ENCODE measurements at regions not wholly inside any gene's neighbourhood (a gene's known extent, or its start where the extent isn't known, plus 50 kb on each side); places are given as distances from the start of the nearest gene placed in this dataset.

GRCh38 chr4:15213302-15213970 is 211.2 kb downstream of the CPEB2 start:
- no peaks in the 10 kb centered on the region for H3K9me3 ChIP-seq (ENCODE audit: control insufficient read depth in 5 of 5, low read length in 5 of 5)
- peaks cover 0 to 7% (median 0%) of the 10 kb centered on the region in 5 donors for H3K4me1 ChIP-seq (ENCODE audit: control insufficient read depth in 5 of 5, insufficient read depth in 5 of 5, low read length in 5 of 5)
- H3K27me3 ChIP-seq (ENCODE audit: control insufficient read depth in 5 of 5, insufficient read depth in 4 of 5, low read length in 5 of 5) = no peaks in the 10 kb centered on the region
- H3K9ac ChIP-seq (ENCODE audit: low read length in 5 of 5) = no peak overlapping the region
- H3K36me3 ChIP-seq (ENCODE audit: control insufficient read depth in 5 of 5, insufficient read depth in 5 of 5, low read length in 5 of 5) = no peaks in the 10 kb centered on the region
- H3K27ac ChIP-seq (ENCODE audit: low read depth, low read length) = no peak overlapping the region
- H3K4me3 ChIP-seq (ENCODE audit: low read depth in 1 of 5, low read length in 5 of 5) = no peak overlapping the region

DNA sequence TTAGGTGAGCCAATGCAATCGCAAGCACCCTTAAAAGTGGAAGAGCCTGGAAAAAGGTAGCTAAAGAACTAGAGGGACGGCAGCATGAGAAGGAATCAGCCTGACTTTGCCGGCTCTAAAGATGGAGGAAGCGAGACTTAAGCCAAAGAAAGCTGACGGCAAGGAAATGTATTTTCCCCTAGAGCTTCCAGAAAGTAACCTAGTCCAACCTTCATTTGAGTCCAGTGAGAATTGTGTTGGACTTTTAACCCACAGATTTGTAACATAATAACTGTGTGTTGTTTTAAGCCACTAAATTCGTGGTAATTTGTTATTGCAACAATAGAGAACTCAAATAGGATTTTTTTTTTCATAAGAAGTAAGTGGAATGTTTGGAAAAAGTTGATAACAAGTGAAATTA is 212.7 kb upstream of the C1QTNF7 start:
- H3K9ac ChIP-seq (ENCODE audit: low read length in 5 of 5) = no peak overlapping the region
- H3K4me1 ChIP-seq (ENCODE audit: control insufficient read depth in 5 of 5, insufficient read depth in 5 of 5, low read length in 5 of 5) = peaks cover 0 to 7% (median 0%) of the 10 kb centered on the region in 5 donors
- H3K36me3 ChIP-seq (ENCODE audit: control insufficient read depth in 5 of 5, insufficient read depth in 5 of 5, low read length in 5 of 5) = no peaks in the 10 kb centered on the region
- no peaks in the 10 kb centered on the region for H3K9me3 ChIP-seq (ENCODE audit: control insufficient read depth in 5 of 5, low read length in 5 of 5)
- H3K27me3 ChIP-seq (ENCODE audit: control insufficient read depth in 5 of 5, insufficient read depth in 4 of 5, low read length in 5 of 5) = no peaks in the 10 kb centered on the region
- H3K4me3 ChIP-seq (ENCODE audit: low read depth in 1 of 5, low read length in 5 of 5) = peak overlapping the region in 2 of 5 donors; percentile 12 to 40
- H3K27ac ChIP-seq (ENCODE audit: low read depth, low read length) = no peak overlapping the region

DNA sequence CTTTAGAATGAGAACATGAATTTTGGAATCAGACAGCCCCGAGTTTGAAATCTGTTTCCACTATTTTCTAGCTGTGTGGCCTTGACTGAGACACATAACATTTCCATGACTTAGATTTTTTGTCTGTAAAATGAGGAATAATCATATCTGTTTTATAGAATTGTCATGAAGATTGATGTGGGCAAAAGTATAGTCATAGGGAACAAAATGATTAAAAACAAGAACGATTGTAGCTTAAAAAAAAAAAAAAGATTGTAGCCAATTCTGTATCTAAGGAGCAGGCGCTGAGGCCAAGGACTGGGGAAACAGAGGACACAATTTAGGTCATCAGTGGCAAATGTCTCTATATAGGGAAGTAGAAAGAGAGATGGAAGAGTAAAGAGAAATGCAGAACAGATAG is 201.6 kb upstream of the C1QTNF7 start:
- Histone ChIP-seq H3K4me3 (ENCODE audit: low read depth in 1 of 5, low read length in 5 of 5) (no peak overlapping the region), H3K27ac (ENCODE audit: low read depth, low read length) (no peak overlapping the region), H3K9ac (ENCODE audit: low read length in 5 of 5) (no peak overlapping the region), H3K9me3 (ENCODE audit: control insufficient read depth in 5 of 5, low read length in 5 of 5) (no peaks in the 10 kb centered on the region), H3K36me3 (ENCODE audit: control insufficient read depth in 5 of 5, insufficient read depth in 5 of 5, low read length in 5 of 5) (peaks cover 0 to 3% (median 0%) of the 10 kb centered on the region in 5 donors), H3K4me1 (ENCODE audit: control insufficient read depth in 5 of 5, insufficient read depth in 5 of 5, low read length in 5 of 5) (no peaks in the 10 kb centered on the region), H3K27me3 (ENCODE audit: control insufficient read depth in 5 of 5, insufficient read depth in 4 of 5, low read length in 5 of 5) (no peaks in the 10 kb centered on the region)

DNA sequence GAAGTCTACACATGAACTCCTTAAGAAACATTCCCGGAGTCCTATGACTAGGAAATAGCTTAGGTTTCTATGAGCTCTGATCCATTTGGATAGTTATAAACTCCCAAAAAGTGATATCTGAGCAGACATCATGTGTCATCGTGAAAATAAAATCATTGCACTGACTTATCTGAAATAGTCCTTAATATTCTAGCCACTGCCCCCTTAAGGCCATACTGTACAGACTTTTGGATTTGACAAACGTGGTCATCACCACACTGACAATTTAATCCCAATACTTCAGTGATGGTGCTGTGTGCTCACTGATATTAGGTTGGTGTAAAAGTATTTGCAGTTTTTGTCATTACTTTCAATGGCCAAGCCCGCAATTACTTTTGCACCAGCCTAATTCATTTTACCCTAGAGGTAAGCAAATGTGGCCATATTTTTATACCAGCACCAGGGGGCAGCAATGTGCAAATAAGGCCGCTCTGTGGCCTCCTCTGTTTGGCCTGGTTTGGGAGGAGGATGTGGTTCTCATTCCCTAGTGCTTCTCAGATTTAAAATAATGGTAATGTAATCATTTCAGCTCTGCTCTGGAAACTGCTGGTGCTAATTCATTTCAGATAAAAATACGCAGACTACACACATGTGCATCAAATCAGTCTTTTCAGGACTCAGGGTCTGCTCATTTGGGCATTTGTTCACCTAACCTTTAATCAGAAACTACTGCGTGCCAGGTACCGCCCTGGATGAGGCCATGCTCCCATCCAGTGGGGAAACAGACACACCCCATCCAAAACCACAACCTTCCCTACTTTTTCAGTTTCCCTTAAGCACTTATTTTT is 196.4 kb upstream of the C1QTNF7 start:
- no peak overlapping the region for H3K4me3 ChIP-seq (ENCODE audit: low read depth in 1 of 5, low read length in 5 of 5)
- peaks cover 0 to 24% (median 17%) of the 10 kb centered on the region in 5 donors for H3K4me1 ChIP-seq (ENCODE audit: control insufficient read depth in 5 of 5, insufficient read depth in 5 of 5, low read length in 5 of 5)
- H3K9me3 ChIP-seq (ENCODE audit: control insufficient read depth in 5 of 5, low read length in 5 of 5) = no peaks in the 10 kb centered on the region
- H3K9ac ChIP-seq (ENCODE audit: low read length in 5 of 5) = no peak overlapping the region
- H3K27me3 ChIP-seq (ENCODE audit: control insufficient read depth in 5 of 5, insufficient read depth in 4 of 5, low read length in 5 of 5) = no peaks in the 10 kb centered on the region
- no peaks in the 10 kb centered on the region for H3K36me3 ChIP-seq (ENCODE audit: control insufficient read depth in 5 of 5, insufficient read depth in 5 of 5, low read length in 5 of 5)
- H3K27ac ChIP-seq (ENCODE audit: low read depth, low read length) = no peak overlapping the region

DNA sequence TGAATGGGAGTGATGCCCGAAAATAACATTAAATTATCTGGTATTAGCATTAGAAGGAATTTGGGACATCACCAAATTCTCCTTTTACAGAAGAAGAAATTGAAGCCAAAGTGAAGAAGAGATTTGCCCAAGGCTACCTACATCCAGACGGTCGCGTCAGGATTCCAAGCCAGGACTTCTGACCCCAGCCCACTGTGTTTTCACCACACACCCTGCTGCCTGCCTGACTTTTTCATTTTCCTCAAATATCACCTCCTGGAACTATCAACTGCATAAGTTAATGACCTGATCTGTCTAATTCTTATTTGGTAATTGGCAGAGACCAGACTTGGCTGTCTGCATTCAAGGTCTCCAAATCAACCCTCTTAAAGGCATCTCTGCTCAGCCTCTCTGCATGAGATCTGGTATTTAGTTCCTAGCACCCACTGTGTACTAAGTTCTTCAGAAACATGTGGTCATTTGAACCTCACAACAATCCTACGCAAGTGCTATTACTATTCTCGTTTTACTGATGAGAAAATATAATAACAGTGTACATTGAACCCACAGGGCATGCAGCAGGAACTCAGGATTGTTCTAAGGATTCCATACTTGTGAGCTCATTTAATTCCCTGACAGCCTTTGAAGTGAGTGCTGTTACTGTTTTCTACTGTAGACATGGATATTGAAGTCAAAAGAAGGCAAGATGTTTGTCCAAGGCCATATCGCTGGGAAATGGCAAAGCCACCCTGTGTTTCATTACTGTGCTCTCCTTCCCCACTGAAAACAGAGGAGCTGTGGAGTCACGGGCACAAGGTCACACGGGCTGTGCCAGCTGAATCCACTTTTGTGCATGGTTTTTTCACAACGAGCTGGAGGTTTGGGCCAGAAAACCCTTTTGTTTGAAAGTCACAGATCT is 195.2 kb upstream of the C1QTNF7 start:
- Histone ChIP-seq H3K9me3 (ENCODE audit: control insufficient read depth in 5 of 5, low read length in 5 of 5) (no peaks in the 10 kb centered on the region), H3K27me3 (ENCODE audit: control insufficient read depth in 5 of 5, insufficient read depth in 4 of 5, low read length in 5 of 5) (no peaks in the 10 kb centered on the region), H3K4me1 (ENCODE audit: control insufficient read depth in 5 of 5, insufficient read depth in 5 of 5, low read length in 5 of 5) (peaks cover 0 to 24% (median 17%) of the 10 kb centered on the region in 5 donors), H3K4me3 (ENCODE audit: low read depth in 1 of 5, low read length in 5 of 5) (peak overlapping the region in 1 of 5 donors; percentile 12), H3K36me3 (ENCODE audit: control insufficient read depth in 5 of 5, insufficient read depth in 5 of 5, low read length in 5 of 5) (no peaks in the 10 kb centered on the region), H3K27ac (ENCODE audit: low read depth, low read length) (no peak overlapping the region), H3K9ac (ENCODE audit: low read length in 5 of 5) (peak overlapping the region in 1 of 5 donors; percentile 7)

GRCh38 chr4:15233264-15233597 is 194.6 kb upstream of the C1QTNF7 start:
- H3K9me3 ChIP-seq (ENCODE audit: control insufficient read depth in 5 of 5, low read length in 5 of 5) = no peaks in the 10 kb centered on the region
- peaks cover 0 to 24% (median 17%) of the 10 kb centered on the region in 5 donors for H3K4me1 ChIP-seq (ENCODE audit: control insufficient read depth in 5 of 5, insufficient read depth in 5 of 5, low read length in 5 of 5)
- H3K4me3 ChIP-seq (ENCODE audit: low read depth in 1 of 5, low read length in 5 of 5) = peak overlapping the region in 1 of 5 donors; percentile 12
- no peak overlapping the region for H3K9ac ChIP-seq (ENCODE audit: low read length in 5 of 5)
- H3K27me3 ChIP-seq (ENCODE audit: control insufficient read depth in 5 of 5, insufficient read depth in 4 of 5, low read length in 5 of 5) = no peaks in the 10 kb centered on the region
- H3K27ac ChIP-seq (ENCODE audit: low read depth, low read length) = no peak overlapping the region
- no peaks in the 10 kb centered on the region for H3K36me3 ChIP-seq (ENCODE audit: control insufficient read depth in 5 of 5, insufficient read depth in 5 of 5, low read length in 5 of 5)

DNA sequence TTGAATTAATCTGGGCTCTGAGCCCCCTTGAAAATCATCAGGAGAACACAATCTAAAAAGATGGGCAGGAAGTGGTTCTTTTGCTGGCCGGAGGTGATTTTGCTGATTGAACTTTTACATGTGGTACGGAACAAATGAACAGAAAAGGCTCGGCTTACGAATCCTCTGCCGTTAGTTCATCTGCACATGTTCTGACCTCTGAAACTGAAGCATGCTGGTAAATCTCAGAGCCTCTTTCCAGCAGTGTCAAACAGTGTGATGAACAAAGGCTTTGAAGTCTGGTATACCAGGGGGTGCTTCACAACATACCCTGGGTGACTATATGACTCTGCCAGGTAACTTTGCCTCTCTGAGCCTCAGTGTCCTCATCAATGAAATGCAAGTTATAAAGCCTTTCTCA is 194.2 kb upstream of the C1QTNF7 start:
- no peaks in the 10 kb centered on the region for H3K36me3 ChIP-seq (ENCODE audit: control insufficient read depth in 5 of 5, insufficient read depth in 5 of 5, low read length in 5 of 5)
- no peak overlapping the region for H3K9ac ChIP-seq (ENCODE audit: low read length in 5 of 5)
- H3K9me3 ChIP-seq (ENCODE audit: control insufficient read depth in 5 of 5, low read length in 5 of 5) = no peaks in the 10 kb centered on the region
- H3K4me3 ChIP-seq (ENCODE audit: low read depth in 1 of 5, low read length in 5 of 5) = peak overlapping the region in 1 of 5 donors; percentile 12
- no peak overlapping the region for H3K27ac ChIP-seq (ENCODE audit: low read depth, low read length)
- peaks cover 0 to 24% (median 17%) of the 10 kb centered on the region in 5 donors for H3K4me1 ChIP-seq (ENCODE audit: control insufficient read depth in 5 of 5, insufficient read depth in 5 of 5, low read length in 5 of 5)
- H3K27me3 ChIP-seq (ENCODE audit: control insufficient read depth in 5 of 5, insufficient read depth in 4 of 5, low read length in 5 of 5) = no peaks in the 10 kb centered on the region

- Histone ChIP-seq H3K9me3 (ENCODE audit: control insufficient read depth in 5 of 5, low read length in 5 of 5) (no peaks in the 10 kb centered on the region), H3K9ac (ENCODE audit: low read length in 5 of 5) (no peak overlapping the region), H3K27ac (ENCODE audit: low read depth, low read length) (no peak overlapping the region), H3K4me3 (ENCODE audit: low read depth in 1 of 5, low read length in 5 of 5) (no peak overlapping the region), H3K4me1 (ENCODE audit: control insufficient read depth in 5 of 5, insufficient read depth in 5 of 5, low read length in 5 of 5) (peaks cover 0 to 28% (median 23%) of the 10 kb centered on the region in 5 donors), H3K36me3 (ENCODE audit: control insufficient read depth in 5 of 5, insufficient read depth in 5 of 5, low read length in 5 of 5) (no peaks in the 10 kb centered on the region), H3K27me3 (ENCODE audit: control insufficient read depth in 5 of 5, insufficient read depth in 4 of 5, low read length in 5 of 5) (no peaks in the 10 kb centered on the region)
Observed at GRCh38 chr4:15234116-15234855, 193.5 kb upstream of the C1QTNF7 start.

GRCh38 chr4:15234856-15235126 is 193.0 kb upstream of the C1QTNF7 start:
- Histone ChIP-seq H3K36me3 (ENCODE audit: control insufficient read depth in 5 of 5, insufficient read depth in 5 of 5, low read length in 5 of 5) (no peaks in the 10 kb centered on the region), H3K4me1 (ENCODE audit: control insufficient read depth in 5 of 5, insufficient read depth in 5 of 5, low read length in 5 of 5) (peaks cover 0 to 33% (median 28%) of the 10 kb centered on the region in 5 donors), H3K4me3 (ENCODE audit: low read depth in 1 of 5, low read length in 5 of 5) (no peak overlapping the region), H3K27ac (ENCODE audit: low read depth, low read length) (no peak overlapping the region), H3K9me3 (ENCODE audit: control insufficient read depth in 5 of 5, low read length in 5 of 5) (no peaks in the 10 kb centered on the region), H3K27me3 (ENCODE audit: control insufficient read depth in 5 of 5, insufficient read depth in 4 of 5, low read length in 5 of 5) (no peaks in the 10 kb centered on the region), H3K9ac (ENCODE audit: low read length in 5 of 5) (no peak overlapping the region)
